ENCODE measurements at regions not wholly inside any gene's neighbourhood (a gene's known extent, or its start where the extent isn't known, plus 50 kb on each side); places are given as distances from the start of the nearest gene placed in this dataset.

DNA sequence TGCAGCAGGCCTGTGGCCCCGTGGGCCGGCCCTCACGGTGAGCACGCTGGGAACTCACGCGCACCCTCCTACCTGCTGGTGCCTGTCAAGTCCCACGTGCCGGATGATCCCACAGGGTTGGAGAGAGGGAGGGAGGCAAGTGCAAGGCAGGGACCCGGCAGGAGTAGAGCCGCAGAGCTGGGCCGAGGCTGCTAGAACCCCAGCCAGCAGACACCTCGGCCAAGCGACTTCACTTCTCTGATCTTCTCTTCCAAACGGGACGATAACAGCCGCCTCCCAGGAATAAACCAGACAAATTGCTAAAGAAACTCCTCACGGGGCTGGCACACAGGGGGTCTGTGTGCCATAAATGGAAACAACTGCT, 1232.8 kb downstream of the TBC1D22A start:
- TF ChIP-seq POLR2A (IDR thresholded peaks at IDR 0.05; ENCODE audit: low read depth, low read length) (no peak), TAF1 (IDR thresholded peaks at IDR 0.05; ENCODE audit: low read depth, low read length) (no peak), SPI1 (IDR thresholded peaks at IDR 0.05; ENCODE audit: low read depth, low read length) (no peak), POLR2AphosphoS5 (IDR thresholded peaks at IDR 0.05; ENCODE audit: low read depth, low read length) (no peak), POU2F2 (IDR thresholded peaks at IDR 0.05; ENCODE audit: low read depth, low read length) (no peak)

All from GM12891 (cell line).